ENCODE measurements at regions not wholly inside any gene's neighbourhood (a gene's known extent, or its start where the extent isn't known, plus 50 kb on each side); places are given as distances from the start of the nearest gene placed in this dataset.

GRCh38 chr5:56290378-56291078, 57.4 kb upstream of the ANKRD55 start:
- no peak for DNase-seq (ENCODE audit: low read depth in 3 of 3, low spot score in 2 of 3)

- DNase-seq (ENCODE audit: low read depth in 3 of 3, low spot score in 2 of 3), result no peak
Measured at GRCh38 chr5:56289602-56289987, 56.5 kb upstream of the ANKRD55 start.

DNA sequence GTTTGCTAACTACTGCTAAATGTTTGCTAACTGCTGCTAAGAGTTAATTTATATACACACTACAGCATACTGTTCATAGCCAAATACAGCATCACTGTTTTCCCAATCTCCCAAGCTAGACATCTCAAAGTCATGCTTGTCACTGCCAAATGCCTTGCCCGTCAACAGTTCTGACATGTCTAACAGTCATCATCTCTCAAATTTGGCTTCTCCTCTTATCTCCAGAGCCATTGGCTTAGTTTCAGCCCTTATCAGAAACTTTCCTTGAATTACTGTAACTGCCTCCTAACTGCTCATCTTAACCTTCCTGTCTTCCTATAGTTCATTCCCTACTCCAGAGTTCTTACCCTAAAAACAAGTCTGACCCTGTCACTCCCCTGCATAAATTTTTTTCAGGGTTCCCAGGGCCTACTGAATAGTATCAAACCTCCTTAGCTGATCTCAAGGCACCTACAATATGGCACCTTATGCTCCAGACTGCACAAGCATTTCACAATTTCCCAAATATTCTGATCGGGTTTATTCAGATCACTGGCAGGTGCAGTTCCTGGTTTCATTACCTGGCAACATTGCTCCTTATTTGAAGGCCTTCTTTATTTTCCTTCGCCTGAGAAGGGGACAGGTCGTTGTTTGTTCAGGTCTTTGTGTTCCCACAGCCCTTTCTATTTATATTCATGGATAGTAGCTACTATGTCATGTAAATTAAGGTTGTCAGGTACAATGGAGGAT, 55.9 kb upstream of the ANKRD55 start:
- DNase-seq (ENCODE audit: low read depth in 3 of 3, low spot score in 2 of 3), result no peak

GRCh38 chr5:56286015-56286884, 53.1 kb upstream of the ANKRD55 start:
- no peak for DNase-seq (ENCODE audit: low read depth in 3 of 3, low spot score in 2 of 3)

DNA sequence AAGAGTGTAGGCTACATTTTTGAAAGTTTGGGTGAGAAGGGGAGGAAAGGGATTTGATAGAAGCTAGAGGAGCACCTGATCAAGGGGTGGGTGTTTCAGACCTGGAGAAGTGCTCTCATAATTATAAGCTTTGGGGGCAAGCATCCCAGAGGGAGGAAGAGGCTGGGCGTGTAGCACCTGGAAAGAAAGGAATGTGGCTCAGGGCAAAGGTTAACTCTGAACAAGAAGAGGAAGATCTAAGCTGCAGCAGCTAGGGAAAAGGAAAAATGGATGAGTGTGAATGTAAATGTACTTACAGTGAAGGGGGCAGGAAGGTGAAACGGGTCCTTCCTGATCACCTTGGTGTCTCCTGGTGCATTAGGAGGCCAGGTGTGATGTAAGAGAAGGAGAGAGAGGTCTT, 49.8 kb upstream of the ANKRD55 start:
- DNase-seq (ENCODE audit: low read depth in 3 of 3, low spot score in 2 of 3), result no peak

All from right renal cortex interstitium (tissue), 3 donors.